GM12878 (cell line): ENCODE measurements at regions not wholly inside any gene's neighbourhood (a gene's known extent, or its start where the extent isn't known, plus 50 kb on each side); places are given as distances from the start of the nearest gene placed in this dataset.

Experiments
- ATAC-seq: fragments of 200-7000 bp; cut with Tn5 transposase; 3 replicates; pipeline ENCODE4 v1.9.1; 2020; ENCODE audit warnings: mild to moderate bottlenecking, moderate library complexity
- BruUV-seq: library from RNA; stranded (reverse); fragments of 400-500 nt; replicated peaks from 2 replicates; lab custom pipeline; 2021; lab: Mats Ljungman, UMichigan
- CTCF ChIA-PET: fragments of 300-600 bp; sonication (Branson Sonifier 250); formaldehyde crosslinking; extraction: SDS; loops from one replicate; lab custom pipeline; 2021; ENCODE audit warnings: inconsistent platforms; lab: Yijun Ruan, JAX
- POLR2A ChIA-PET: fragments of 350-600 bp; formaldehyde crosslinking; extraction: SDS; loops from one replicate; lab custom pipeline; 2021; ENCODE audit warnings: inconsistent platforms; lab: Charles Lee
- RAD21 ChIA-PET: fragments of 300-600 bp; sonication (Branson Sonifier 250); formaldehyde crosslinking; loops from one replicate; lab custom pipeline; 2023; ENCODE audit warnings: antibody characterized with exemption; ENCODE audit not compliant: unreplicated experiment; lab: Charles Lee
- SMC1A ChIA-PET: fragments of 300-600 bp; sonication (Branson Sonifier 250); formaldehyde crosslinking; loops from one replicate; lab custom pipeline; 2023; ENCODE audit not compliant: unreplicated experiment, uncharacterized antibody; lab: Charles Lee
- DNase-seq: peaks from one replicate; pipeline ENCODE4 v3.0.0-alpha.2; 2011; ENCODE audit warnings: low read depth, low spot score
- FAIRE-seq: peaks from 3 replicates; lab custom pipeline; 2011; peaks lifted over from hg19 to GRCh38; lab: Jason Lieb, UNC
- H2AFZ ChIP-seq: 2 replicates; pipeline ENCODE4 v1.6.0; 2011; ENCODE audit warnings: low read depth, low read length, control low read depth; ENCODE audit not compliant: control insufficient read depth
- H3K27ac ChIP-seq: 2 replicates; pipeline ENCODE4 v1.5.1; 2011; ENCODE audit warnings: control low read depth; ENCODE audit not compliant: control insufficient read depth, insufficient read depth
- H3K27me3 ChIP-seq, 2 experiments: replicated peaks in 1 of 2; 2 replicates each; pipeline versions ENCODE4 v1.6.0 to v1.6.1; 2011; ENCODE audit warnings: low read length in 1 of 2; ENCODE audit not compliant: control insufficient read depth in 2 of 2, insufficient read depth in 2 of 2
- H3K36me3 ChIP-seq, 2 experiments: 2 replicates each; pipeline ENCODE4 v1.5.1; 2011; ENCODE audit warnings: low read length in 1 of 2; ENCODE audit not compliant: control insufficient read depth in 2 of 2, insufficient read depth in 2 of 2
- H3K4me1 ChIP-seq: 2 replicates; pipeline ENCODE4 v1.6.1; 2011; ENCODE audit warnings: mild to moderate bottlenecking, low read length, moderate library complexity, mixed read lengths; ENCODE audit not compliant: control insufficient read depth, insufficient read depth
- H3K4me2 ChIP-seq: 2 replicates; pipeline ENCODE4 v1.6.0; 2011; ENCODE audit warnings: control low read depth; ENCODE audit not compliant: control insufficient read depth, insufficient read depth
- H3K4me3 ChIP-seq: fragments of 200-600 bp; sonication (generic); 2 replicates; pipeline ENCODE4 v1.5.1; 2016
- H3K79me2 ChIP-seq: 2 replicates; pipeline ENCODE4 v1.6.0; 2011; ENCODE audit warnings: low read length; ENCODE audit not compliant: control insufficient read depth, insufficient read depth
- H3K9ac ChIP-seq: 2 replicates; pipeline ENCODE4 v1.8.0; 2011; ENCODE audit warnings: low read length, control low read depth, mixed read lengths; ENCODE audit not compliant: control insufficient read depth, insufficient read depth
- H3K9me3 ChIP-seq: replicated peaks from 3 replicates; pipeline ENCODE4 v1.5.1; 2011; ENCODE audit warnings: mild to moderate bottlenecking, low read length; ENCODE audit not compliant: control insufficient read depth, insufficient read depth
- H4K20me1 ChIP-seq: 2 replicates; pipeline ENCODE4 v1.6.0; 2011; ENCODE audit not compliant: control insufficient read depth, insufficient read depth
- BMI1 ChIP-seq: fragments of 450-650 bp; IDR thresholded peaks from 2 replicates; pipeline ENCODE4 v1.6.1; 2016; ENCODE audit warnings: mild to moderate bottlenecking, moderate library complexity, borderline replicate concordance
- BRCA1 ChIP-seq: IDR thresholded peaks from 2 replicates; pipeline ENCODE4 v1.6.1; 2011; ENCODE audit warnings: low read depth, low read length, improper control_type of control experiment
- CBX3 ChIP-seq: fragments of 200-600 bp; sonication (generic); IDR thresholded peaks from 2 replicates; pipeline ENCODE4 v1.6.1; 2016; ENCODE audit warnings: low read depth, borderline replicate concordance
- IKZF2 ChIP-seq, 2 experiments: fragments of 450-650 bp; IDR thresholded peaks; 2 replicates each; pipeline ENCODE4 v1.6.1; 2017; ENCODE audit warnings: mild to moderate bottlenecking in 2 of 2, moderate library complexity in 2 of 2
- LARP7 ChIP-seq: fragments of 450-650 bp; IDR thresholded peaks from 2 replicates; pipeline ENCODE4 v1.6.1; 2017; ENCODE audit warnings: mild to moderate bottlenecking
- NR2C2 ChIP-seq: IDR thresholded peaks from 2 replicates; pipeline ENCODE4 v1.6.1; 2011; ENCODE audit warnings: borderline replicate concordance, low read depth; ENCODE audit not compliant: control insufficient read depth, insufficient read length
- RCOR1 ChIP-seq: conservative IDR thresholded peaks from 2 replicates; pipeline ENCODE4 v1.6.1; 2012; ENCODE audit warnings: low read depth, low read length, improper control_type of control experiment
- SMC3 ChIP-seq: IDR thresholded peaks from 2 replicates; pipeline ENCODE4 v1.6.1; 2011; ENCODE audit warnings: low read length, improper control_type of control experiment, borderline replicate concordance
- SREBF2 ChIP-seq: IDR thresholded peaks from 2 replicates; pipeline ENCODE4 v1.6.1; 2012; ENCODE audit warnings: mild to moderate bottlenecking, low read length
- SRF ChIP-seq, 2 experiments: IDR thresholded peaks; 2 replicates each; pipeline ENCODE4 v1.6.1; 2011; ENCODE audit warnings: low read depth in 2 of 2, low read length in 2 of 2, mild to moderate bottlenecking in 1 of 2, moderate library complexity in 1 of 2
- STAT3 ChIP-seq: IDR thresholded peaks from 2 replicates; pipeline ENCODE4 v1.6.1; 2011; ENCODE audit warnings: low read depth, low read length, improper control_type of control experiment
- SUPT20H ChIP-seq: IDR thresholded peaks from 2 replicates; pipeline ENCODE4 v1.6.1; 2011; ENCODE audit warnings: low read depth, mild to moderate bottlenecking, low read length, moderate library complexity, borderline replicate concordance; ENCODE audit not compliant: control insufficient read depth
- TARDBP ChIP-seq: IDR thresholded peaks from 2 replicates; pipeline ENCODE4 v1.6.1; 2016; ENCODE audit warnings: borderline replicate concordance
- TBL1XR1 ChIP-seq: IDR thresholded peaks from 2 replicates; pipeline ENCODE4 v1.6.1; 2012; ENCODE audit warnings: low read depth, low read length, improper control_type of control experiment
- ZNF687 ChIP-seq: fragments of 450-650 bp; IDR thresholded peaks from 2 replicates; pipeline ENCODE4 v1.6.1; 2017; ENCODE audit warnings: mild to moderate bottlenecking, moderate library complexity
- in situ Hi-C: fragments of 300-500 bp; cut with MboI; formaldehyde crosslinking; loops from 9 replicates; pipeline ENCODE4 v1.14.3; 2018; ENCODE audit warnings: mixed read lengths
- intact Hi-C: fragments of 100-400 bp; cut with micrococcal nuclease; formaldehyde crosslinking; loops from one replicate; pipeline ENCODE4 v1.14.2; 2022; ENCODE audit not compliant: unreplicated experiment
- TF ChIP-seq, protein P1 (sequence below): IDR thresholded peaks from 2 replicates; pipeline ENCODE4 v1.6.1; 2012; ENCODE audit warnings: low read length, inconsistent platforms
- TF ChIP-seq, protein P2 (sequence below), 3 experiments: IDR thresholded peaks in 2 of 3; conservative IDR thresholded peaks in 1 of 3; 2 replicates each; pipeline ENCODE4 v1.5.1; 2011; ENCODE audit warnings: low read depth in 3 of 3, low read length in 3 of 3, mild to moderate bottlenecking in 3 of 3, control low read depth in 2 of 3, moderate library complexity in 2 of 3, inconsistent platforms in 1 of 3, mixed read lengths in 1 of 3; ENCODE audit not compliant: control insufficient read depth in 2 of 3, insufficient read depth in 1 of 3; ENCODE audit errors: extremely low read depth in 1 of 3

- no TSS peak for BruUV-seq
- Histone ChIP-seq H3K9me3 (no peaks in the 10 kb centered on the region), H3K27ac (no peak overlapping the region), H3K4me2 (no peak overlapping the region), H3K36me3 (no peaks in the 10 kb centered on the region), H4K20me1 (no peaks in the 10 kb centered on the region), H3K9ac (no peak overlapping the region), H3K27me3 (no peaks in the 10 kb centered on the region), H3K4me1 (no peaks in the 10 kb centered on the region; the same call in 1 of the 2 replicates), H3K79me2 (no peaks in the 10 kb centered on the region), H3K4me3 (no peak overlapping the region), H2AFZ (no peak overlapping the region)
- DNase-seq: no peak
- ChIA-PET POLR2A (no interaction called here), SMC1A (no interaction called here), RAD21 (no interaction called here), CTCF (no interaction called here)
- intact Hi-C loops: no loop called here
- no peak for FAIRE-seq
- in situ Hi-C loops: no loop called here
- no peak for ATAC-seq
- no peak for TF ChIP-seq LARP7
- TF ChIP-seq, protein P1, sequence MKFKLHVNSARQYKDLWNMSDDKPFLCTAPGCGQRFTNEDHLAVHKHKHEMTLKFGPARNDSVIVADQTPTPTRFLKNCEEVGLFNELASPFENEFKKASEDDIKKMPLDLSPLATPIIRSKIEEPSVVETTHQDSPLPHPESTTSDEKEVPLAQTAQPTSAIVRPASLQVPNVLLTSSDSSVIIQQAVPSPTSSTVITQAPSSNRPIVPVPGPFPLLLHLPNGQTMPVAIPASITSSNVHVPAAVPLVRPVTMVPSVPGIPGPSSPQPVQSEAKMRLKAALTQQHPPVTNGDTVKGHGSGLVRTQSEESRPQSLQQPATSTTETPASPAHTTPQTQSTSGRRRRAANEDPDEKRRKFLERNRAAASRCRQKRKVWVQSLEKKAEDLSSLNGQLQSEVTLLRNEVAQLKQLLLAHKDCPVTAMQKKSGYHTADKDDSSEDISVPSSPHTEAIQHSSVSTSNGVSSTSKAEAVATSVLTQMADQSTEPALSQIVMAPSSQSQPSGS: no peak
- TF ChIP-seq, protein P2, sequence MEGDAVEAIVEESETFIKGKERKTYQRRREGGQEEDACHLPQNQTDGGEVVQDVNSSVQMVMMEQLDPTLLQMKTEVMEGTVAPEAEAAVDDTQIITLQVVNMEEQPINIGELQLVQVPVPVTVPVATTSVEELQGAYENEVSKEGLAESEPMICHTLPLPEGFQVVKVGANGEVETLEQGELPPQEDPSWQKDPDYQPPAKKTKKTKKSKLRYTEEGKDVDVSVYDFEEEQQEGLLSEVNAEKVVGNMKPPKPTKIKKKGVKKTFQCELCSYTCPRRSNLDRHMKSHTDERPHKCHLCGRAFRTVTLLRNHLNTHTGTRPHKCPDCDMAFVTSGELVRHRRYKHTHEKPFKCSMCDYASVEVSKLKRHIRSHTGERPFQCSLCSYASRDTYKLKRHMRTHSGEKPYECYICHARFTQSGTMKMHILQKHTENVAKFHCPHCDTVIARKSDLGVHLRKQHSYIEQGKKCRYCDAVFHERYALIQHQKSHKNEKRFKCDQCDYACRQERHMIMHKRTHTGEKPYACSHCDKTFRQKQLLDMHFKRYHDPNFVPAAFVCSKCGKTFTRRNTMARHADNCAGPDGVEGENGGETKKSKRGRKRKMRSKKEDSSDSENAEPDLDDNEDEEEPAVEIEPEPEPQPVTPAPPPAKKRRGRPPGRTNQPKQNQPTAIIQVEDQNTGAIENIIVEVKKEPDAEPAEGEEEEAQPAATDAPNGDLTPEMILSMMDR (IDR thresholded peaks at IDR 0.05 in 2 of 3, conservative IDR thresholded peaks at IDR 0.05 in 1 of 3; ENCODE audit: control insufficient read depth in 2 of 3, extremely low read depth in 1 of 3, insufficient read depth in 1 of 3, low read depth in 3 of 3, low read length in 3 of 3): no peak
- no peak for TF ChIP-seq SRF (IDR thresholded peaks at IDR 0.05; ENCODE audit: low read depth in 2 of 2, low read length in 2 of 2)
- no peak for TF ChIP-seq SREBF2
- no peak for TF ChIP-seq SUPT20H
- TF ChIP-seq BMI1: no peak
- TF ChIP-seq RCOR1: no peak
- TF ChIP-seq NR2C2: no peak
- TF ChIP-seq SMC3: no peak
- TF ChIP-seq STAT3: no peak
- TF ChIP-seq TARDBP: no peak
- TF ChIP-seq BRCA1: no peak
- no peak for TF ChIP-seq ZNF687
- TF ChIP-seq IKZF2 (IDR thresholded peaks at IDR 0.05): no peak
- TF ChIP-seq CBX3: no peak
- no peak for TF ChIP-seq TBL1XR1
Observed at GRCh38 chr3:178002113-178002512, 534.1 kb upstream of the KCNMB2 start.
